ENCODE measurements at regions not wholly inside any gene's neighbourhood (a gene's known extent, or its start where the extent isn't known, plus 50 kb on each side); places are given as distances from the start of the nearest gene placed in this dataset.
"Not testable (repeated sequence)": the region's sequence is repeated elsewhere in the genome, so short reads cannot be mapped to it uniquely, and the experiment has no call there.

- DNase-seq = no peak
Observed at GRCh38 chr9:29006628-29007027, 1433.3 kb upstream of the C9orf72 start.

DNA sequence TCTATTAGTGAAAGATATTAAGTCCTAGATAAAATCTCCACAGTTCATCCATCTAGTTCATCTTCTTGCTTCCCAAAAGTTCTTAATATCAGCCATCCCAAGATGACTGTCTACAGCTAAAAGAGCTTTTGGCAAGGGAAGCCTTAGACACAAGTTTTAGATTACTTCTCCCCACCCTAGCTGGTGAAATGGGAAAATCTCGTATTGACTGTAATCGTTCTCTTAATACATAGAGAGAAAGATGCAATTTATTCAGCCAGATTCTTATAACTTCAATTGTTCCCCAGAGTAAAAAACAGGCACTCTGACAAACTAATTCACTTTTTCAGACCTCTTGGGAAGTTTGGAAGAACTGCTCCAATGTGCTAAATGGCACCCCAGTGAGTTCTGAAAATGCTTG, 1439.6 kb upstream of the C9orf72 start:
- no peak for DNase-seq

GRCh38 chr9:29021632-29022031, 1448.4 kb upstream of the C9orf72 start:
- no peak for DNase-seq

DNA sequence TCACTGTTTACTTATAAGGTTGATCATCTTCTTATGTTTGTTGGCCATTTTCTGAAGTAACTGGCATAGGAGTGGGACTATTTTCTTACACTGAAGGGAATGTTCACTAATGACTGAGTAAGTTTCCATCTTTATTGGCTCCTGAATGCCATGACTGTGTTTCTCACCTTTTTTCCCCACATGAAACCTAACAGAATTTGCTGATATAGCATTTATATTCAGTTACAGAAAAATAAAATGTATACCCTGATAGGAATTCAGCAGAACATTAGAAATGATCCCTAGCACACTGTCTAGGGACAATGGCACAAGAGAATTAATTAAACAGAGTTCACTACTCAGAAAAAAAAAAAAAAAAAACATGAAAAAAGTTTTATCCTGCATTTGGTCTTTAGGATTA, 1465.1 kb upstream of the C9orf72 start:
- DNase-seq = no peak

DNA sequence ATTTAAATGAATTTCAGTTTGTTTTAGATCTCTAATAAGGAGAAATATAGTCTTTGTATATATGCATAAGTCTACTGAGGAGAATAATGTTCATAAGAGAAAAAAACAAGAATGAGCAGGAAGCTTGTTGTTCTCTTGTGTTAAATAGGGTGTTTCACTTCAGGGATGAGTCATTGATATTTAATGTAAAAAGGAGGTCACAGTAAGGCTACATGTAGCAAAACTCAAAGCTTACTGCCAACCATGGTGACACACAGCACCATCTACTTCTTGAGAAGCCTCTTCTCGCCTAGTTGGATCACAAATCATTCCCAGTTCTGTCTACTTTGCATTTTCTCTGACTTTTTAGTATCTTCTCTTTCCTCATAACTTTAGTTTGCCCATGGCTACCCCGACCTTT, 1466.0 kb upstream of the C9orf72 start:
- DNase-seq = no peak

DNA sequence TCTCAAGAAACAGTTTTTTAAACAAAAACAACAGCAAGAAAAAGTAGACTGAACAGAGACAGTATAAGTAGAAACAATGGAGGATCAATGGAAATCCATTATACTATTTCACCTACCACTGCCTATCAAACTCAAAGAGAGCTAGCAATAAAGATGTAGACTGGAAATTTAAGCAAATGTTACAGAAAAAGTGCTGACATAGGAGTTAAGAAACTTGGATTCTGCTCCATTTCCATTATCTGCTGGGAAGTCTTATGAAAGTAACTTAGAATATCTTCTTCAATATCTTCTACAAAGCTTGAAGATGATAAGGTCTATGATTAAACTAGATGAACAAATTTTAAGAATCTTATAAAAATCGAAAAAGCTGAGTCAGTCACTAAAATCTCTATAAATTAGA, 1469.8 kb upstream of the C9orf72 start:
- no peak for DNase-seq

DNA sequence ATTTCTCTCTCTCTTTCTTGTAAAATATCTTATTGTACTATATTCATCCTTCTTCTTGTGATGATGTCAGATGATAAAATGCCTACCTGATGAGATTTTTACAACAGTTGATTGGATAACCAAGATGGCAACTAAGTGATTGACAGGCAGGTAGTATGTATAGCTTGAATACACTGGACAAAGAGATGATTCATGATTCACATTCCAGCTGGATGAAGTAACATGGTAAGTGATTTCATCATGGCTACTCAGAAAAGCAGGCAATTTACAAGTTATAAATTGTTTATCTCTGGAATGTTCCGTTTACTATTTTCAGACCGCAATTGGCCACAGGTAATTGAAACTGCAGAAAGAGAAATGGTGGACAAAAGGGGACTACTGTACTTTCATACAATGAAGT, 1471.7 kb upstream of the C9orf72 start:
- no peak for DNase-seq

DNA sequence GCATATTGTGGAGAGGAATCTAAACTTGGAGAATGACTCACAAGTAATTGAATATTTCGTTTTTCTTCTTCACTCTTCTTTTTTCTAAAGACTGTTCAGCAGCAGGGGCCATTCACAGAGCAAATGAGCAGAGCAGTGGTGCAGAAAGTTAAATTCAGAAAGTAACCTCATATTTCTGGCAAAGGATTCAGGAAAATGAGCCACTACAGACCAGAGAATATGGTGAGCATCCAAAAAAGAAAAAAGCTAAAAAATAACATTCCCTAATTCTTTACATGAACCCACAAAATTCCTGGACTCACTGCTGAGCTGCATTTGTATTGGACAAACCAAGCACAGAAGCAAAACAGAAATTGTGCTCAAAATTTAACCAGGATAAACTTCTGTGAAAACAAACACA, 1486.8 kb upstream of the C9orf72 start:
- peak; percentile 5 for DNase-seq

DNA sequence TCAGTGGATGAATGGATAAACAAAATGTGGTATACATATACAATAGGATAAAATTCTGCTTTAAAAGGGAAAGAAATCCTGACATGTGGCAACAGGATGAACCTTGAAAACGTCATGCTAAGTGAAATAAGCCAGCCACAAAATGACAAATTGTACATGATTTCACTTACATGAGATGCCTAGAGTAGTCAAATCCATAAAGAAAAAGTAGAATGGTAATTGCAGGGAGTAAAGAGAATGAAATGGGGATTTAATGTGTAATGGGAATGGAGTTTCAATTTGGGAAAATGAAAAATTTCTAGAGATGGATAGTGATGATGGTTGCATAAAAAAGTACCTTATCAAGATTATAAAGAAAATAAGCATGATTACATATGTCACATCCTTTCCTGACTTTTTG, 1489.2 kb upstream of the C9orf72 start:
- DNase-seq = no peak

GRCh38 chr9:29063031-29063430, 1489.8 kb upstream of the C9orf72 start:
- no peak for DNase-seq

DNA sequence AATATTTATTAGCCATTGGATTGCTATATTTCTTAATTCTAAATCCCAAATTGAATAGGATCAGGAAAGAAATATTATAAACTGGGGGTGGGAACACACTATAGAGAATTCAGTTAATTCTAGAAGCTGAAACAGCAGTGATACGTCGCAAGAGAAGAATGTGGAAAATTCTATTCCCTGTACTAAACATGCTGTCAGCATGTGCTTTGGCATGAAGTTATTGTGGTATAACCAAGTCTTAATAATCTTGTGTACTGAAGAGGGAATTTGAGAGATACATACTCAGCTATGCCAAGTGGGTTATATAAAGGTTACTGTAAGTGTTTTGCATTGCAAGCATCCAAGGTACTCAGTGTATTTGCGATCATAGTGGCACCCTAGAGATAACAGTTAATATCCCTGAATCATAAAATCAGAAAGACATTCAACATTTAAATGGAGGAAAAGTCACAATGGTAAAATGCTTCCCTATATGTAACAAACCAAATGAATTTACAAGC, 1492.9 kb upstream of the C9orf72 start:
- DNase-seq = no peak

DNA sequence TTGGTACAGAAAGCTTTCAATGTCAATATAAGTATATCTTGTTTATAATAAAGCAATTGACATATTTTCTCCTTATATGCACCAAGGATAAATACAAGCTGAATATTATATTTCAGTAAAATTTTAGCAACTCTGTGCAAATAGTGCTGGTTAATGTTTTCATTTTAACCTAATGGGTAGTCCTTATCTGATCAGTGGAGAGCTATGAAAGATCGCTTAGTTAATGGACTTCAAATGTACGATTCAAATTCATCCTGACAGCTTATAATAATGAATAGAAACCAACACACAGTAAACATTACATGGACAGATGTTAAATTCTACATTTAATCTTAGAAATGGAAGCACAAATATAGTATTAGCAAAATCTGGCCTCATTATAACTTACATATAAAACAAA, 1495.2 kb upstream of the C9orf72 start:
- DNase-seq = no peak

GRCh38 chr9:29069376-29069775, 1496.1 kb upstream of the C9orf72 start:
- no peak for DNase-seq

DNA sequence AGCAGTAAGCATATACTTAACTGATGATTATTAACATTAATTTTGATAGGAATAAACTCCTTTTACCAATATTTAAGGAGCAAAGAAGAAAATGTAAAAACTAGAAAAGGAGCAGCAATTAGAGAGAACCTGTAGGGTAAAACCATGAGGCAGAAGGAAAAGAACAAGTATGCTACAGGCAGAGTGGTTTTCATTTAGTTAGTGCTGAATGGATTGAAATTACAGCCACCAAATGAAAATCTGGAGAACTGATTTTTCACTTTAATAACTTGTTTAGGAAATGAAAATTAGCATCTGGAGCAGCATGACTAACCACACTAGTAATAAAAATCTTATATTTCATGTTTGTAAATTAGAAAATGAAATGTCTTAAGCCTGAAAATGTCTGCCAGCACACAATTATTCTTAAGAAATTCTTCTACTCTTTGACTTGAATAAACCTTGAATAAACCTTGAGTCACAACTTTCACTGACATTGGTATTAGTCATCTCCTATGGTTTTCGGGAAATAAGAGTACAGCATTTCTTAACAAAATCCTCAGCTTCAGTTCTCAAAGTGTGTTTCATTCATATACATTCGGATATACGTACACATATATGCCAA, 1504.9 kb upstream of the C9orf72 start:
- DNase-seq = no peak

DNA sequence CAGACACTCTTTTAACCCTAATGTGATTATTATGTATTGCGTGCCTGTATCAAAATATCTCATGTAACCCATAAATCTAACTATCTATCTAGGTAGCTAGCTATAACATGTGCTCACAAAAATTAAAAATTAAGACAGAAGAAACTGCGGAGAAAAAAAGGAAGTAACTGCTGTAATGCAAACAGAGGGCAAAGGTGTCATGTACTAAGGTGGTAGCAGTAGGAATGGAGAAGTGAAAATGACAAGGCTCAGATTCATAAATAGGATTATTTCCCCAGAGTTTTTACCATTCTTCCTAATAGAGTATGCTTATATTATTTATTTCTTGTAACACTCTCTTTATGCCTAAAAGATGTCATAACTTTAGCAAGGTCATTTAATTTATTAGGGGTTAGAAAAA, 1527.5 kb upstream of the C9orf72 start:
- no peak for DNase-seq

GRCh38 chr9:29104166-29104565, 1530.9 kb upstream of the C9orf72 start:
- not testable (repeated sequence) for DNase-seq

DNA sequence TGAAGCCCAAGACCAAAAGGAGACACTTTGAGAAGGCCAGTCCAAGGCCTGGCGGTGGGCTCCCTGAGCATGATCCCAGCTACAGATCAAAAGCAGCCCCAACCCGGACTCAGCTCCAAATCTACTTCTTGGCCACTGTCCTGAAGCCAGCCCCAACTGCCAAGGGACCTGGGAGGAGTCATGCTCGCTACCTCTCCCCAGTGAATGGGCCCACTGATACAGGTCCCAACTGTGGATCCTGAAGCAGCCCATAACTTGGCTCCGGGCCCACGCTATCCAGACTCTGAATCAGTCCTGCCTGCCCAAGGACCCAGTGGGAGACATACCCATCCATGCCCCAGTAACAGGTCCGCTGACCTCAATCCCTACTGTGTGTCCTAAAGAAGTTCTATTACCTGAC, 1545.3 kb upstream of the C9orf72 start:
- DNase-seq = no peak

DNA sequence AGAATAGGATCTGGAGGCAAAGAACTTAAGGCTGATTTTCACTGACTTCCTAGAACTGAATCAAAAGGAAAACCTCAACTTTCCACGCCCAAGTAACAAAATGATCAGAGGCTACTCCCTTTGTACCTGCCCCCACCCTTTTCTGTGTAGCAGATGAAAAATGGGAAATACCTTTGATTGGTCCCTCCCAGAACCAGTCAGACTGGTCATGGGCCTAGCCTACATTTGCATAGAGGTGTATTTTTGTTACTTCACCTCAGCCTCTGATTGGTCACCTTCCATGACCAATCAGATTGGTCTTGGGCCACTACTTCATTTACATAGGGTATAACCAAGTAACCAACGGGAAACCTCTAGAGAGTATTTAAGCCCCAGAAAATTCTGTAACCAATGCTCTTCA, 1553.5 kb upstream of the C9orf72 start:
- no peak for DNase-seq

GRCh38 chr9:29129763-29130162, 1556.5 kb upstream of the C9orf72 start:
- DNase-seq = no peak

DNA sequence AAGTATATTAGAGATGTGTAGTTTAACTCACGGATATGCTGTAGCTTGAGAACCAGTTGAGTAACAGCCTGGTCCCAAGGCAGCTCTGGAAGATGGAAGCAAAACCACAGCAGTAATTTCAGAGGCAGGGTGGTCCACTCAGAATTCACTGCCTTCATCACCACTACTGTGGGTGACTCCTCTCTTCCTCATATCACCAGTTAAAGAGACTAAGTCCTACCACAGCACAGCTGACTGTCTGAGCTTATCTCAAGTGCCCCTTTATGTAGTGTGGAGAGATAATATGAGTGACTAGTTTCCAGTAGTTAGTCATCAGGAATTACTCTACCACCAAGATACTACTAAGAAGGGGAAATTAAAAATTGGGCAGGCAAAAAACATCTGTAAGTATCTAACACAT, 1571.2 kb upstream of the C9orf72 start:
- no peak for DNase-seq

DNA sequence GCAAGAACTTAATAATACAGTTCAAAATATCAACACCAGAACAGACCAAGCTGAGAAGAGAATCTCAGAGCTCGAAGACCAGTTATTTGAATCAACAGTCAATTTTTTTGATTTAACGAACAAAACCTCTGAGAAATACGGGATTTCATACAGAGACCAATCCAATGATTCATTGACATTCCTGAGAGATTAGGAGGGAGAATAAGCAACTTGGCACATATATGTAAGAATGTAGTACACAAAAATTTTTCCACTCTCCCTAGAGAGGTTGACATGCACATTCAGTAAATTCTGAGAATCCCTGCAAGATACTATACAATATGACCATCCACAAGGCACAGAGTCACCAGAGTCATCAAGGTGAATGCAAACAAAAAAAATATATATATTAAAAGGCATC, 1577.3 kb upstream of the C9orf72 start:
- no peak for DNase-seq

DNA sequence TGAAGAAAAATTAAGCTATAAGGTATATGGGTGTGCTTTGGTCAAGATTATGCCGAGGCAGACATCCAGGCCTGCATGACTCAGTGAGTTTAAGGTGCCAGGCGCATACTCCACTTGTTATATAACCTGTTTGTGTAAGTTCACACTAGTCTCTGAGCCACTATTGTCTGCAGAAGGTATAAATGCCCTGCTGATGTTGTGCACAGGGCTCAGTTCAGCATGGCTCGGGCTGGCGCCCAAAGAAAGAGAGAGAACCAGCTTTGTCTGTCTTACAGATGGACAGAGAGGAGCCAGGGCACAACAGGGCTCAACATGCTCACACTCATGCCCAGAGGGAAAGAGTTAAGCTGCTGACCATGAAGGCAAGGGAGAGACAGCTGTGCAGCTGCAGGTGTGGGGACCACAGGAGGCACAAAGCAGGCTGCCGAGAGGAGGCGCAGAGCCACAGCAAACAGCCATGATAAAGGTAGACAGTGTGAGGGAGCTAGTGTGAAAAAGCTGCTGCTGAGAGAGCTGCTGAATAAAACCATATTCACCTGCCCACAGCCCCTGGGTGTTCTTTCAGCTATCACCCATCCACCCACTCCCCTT, 1587.6 kb upstream of the C9orf72 start:
- DNase-seq = no peak

- DNase-seq = no peak
Observed at GRCh38 chr9:29174136-29174535, 1600.9 kb upstream of the C9orf72 start.

DNA sequence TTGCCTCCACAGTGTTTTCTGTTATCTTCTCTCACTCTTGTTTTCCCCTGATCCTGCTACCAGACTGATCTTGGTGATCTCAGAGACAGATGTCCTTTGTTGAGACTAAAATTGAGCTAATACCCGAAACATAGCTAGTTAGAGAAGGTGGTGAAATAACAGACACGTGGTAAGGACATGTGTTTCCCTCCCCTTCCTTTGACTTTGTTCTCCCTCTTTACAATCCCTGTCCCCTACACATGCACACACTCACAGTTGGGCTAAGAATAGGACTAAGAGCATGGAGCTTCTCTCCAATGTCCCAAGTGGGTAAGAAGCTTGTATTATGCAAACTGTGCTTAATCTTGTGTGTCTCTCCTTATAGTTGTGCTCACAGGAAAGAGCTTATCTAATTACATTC, 1603.0 kb upstream of the C9orf72 start:
- no peak for DNase-seq

DNA sequence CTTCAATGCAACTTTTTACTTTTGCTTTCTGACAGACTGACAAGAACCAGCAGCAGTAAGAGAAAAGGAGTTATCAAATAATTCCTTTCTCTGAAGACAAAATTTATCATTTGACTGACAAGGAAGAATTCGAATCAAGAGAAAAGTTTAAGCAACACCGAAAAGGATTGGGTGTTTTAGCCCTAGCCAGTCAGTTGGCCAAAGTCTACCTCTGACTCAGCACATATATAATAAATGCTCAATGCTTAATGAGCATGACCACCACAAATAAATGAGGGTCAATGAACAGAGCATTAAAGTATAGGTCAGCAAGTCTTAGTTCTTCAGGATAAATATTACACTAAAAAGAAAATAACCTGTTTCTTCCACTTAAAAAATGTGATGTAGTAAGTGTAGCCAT, 1603.5 kb upstream of the C9orf72 start:
- DNase-seq = no peak

All from tongue (tissue), 1 donor.